ENCODE measurements at regions not wholly inside any gene's neighbourhood (a gene's known extent, or its start where the extent isn't known, plus 50 kb on each side); places are given as distances from the start of the nearest gene placed in this dataset.

DNA sequence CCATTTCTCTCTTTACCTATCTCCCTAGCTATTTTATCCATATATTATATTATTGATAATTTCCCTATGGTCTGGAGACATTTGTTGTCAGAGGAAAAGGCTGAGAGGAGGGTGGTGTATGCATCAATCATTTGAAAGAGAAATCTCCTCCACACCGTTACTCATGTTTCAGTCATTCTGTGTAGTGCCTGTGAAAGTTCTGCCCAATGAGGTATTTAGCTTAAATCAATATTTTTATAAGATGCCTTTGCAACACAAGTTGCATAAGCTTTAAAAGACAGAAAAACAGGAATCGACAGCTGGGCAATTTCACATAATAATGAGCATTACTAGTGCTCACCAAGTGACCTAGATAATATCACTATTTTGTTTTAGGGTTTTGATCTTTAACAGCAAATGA is 363.7 kb upstream of the FSIP2 start:
- TF ChIP-seq, protein P1, sequence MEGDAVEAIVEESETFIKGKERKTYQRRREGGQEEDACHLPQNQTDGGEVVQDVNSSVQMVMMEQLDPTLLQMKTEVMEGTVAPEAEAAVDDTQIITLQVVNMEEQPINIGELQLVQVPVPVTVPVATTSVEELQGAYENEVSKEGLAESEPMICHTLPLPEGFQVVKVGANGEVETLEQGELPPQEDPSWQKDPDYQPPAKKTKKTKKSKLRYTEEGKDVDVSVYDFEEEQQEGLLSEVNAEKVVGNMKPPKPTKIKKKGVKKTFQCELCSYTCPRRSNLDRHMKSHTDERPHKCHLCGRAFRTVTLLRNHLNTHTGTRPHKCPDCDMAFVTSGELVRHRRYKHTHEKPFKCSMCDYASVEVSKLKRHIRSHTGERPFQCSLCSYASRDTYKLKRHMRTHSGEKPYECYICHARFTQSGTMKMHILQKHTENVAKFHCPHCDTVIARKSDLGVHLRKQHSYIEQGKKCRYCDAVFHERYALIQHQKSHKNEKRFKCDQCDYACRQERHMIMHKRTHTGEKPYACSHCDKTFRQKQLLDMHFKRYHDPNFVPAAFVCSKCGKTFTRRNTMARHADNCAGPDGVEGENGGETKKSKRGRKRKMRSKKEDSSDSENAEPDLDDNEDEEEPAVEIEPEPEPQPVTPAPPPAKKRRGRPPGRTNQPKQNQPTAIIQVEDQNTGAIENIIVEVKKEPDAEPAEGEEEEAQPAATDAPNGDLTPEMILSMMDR (IDR thresholded peaks at IDR 0.05) = no peak
- TF ChIP-seq POLR2A (IDR thresholded peaks at IDR 0.05) = no peak

All from testis (tissue), 2 donors.